ENCODE measurements at regions not wholly inside any gene's neighbourhood (a gene's known extent, or its start where the extent isn't known, plus 50 kb on each side); places are given as distances from the start of the nearest gene placed in this dataset.
"Not testable (repeated sequence)": the region's sequence is repeated elsewhere in the genome, so short reads cannot be mapped to it uniquely, and the experiment has no call there.

GRCh38 chr13:31595563-31595962 lies 143.8 kb upstream of the RXFP2 start:
- Histone ChIP-seq H3K36me3 (no peaks in the 10 kb centered on the region), H3K4me1 (no peaks in the 10 kb centered on the region), H3K27ac (no peak overlapping the region), H3K9me3 (no peaks in the 10 kb centered on the region), H3K4me3 (no peak overlapping the region), H3K27me3 (no peaks in the 10 kb centered on the region)
- TF ChIP-seq CTCF (IDR thresholded peaks at IDR 0.05 in 4 of 5, conservative IDR thresholded peaks at IDR 0.05 in 1 of 5): no peak
- TF ChIP-seq POLR2A (IDR thresholded peaks at IDR 0.05): no peak
- no peak for ATAC-seq
- intact Hi-C loops (cut with DNase I; ENCODE audit: low total_unique reads) (no loop called here), in situ Hi-C loops (cut with MboI; ENCODE audit: low sequenced_read_pairs in 4 of 4) (no loop called here)
- DNase-seq: no peak

- Histone ChIP-seq H3K4me1 (no peaks in the 10 kb centered on the region), H3K27ac (no peak overlapping the region), H3K36me3 (no peaks in the 10 kb centered on the region), H3K27me3 (no peaks in the 10 kb centered on the region), H3K4me3 (no peak overlapping the region), H3K9me3 (no peaks in the 10 kb centered on the region)
- no peak for DNase-seq
- in situ Hi-C loops (cut with MboI; ENCODE audit: low sequenced_read_pairs in 4 of 4) (no loop called here), intact Hi-C loops (cut with DNase I; ENCODE audit: low total_unique reads) (no loop called here)
- TF ChIP-seq POLR2A (IDR thresholded peaks at IDR 0.05) (no peak), CTCF (IDR thresholded peaks at IDR 0.05 in 4 of 5, conservative IDR thresholded peaks at IDR 0.05 in 1 of 5) (no peak)
- no peak for ATAC-seq
Observed at GRCh38 chr13:31598990-31599389, 140.3 kb upstream of the RXFP2 start.

- Histone ChIP-seq H3K27me3 (no peaks in the 10 kb centered on the region), H3K9me3 (no peaks in the 10 kb centered on the region), H3K27ac (no peak overlapping the region), H3K36me3 (no peaks in the 10 kb centered on the region), H3K4me3 (no peak overlapping the region), H3K4me1 (no peaks in the 10 kb centered on the region)
- no peak for ATAC-seq
- in situ Hi-C loops (cut with MboI; ENCODE audit: low sequenced_read_pairs in 4 of 4) (no loop called here), intact Hi-C loops (cut with DNase I; ENCODE audit: low total_unique reads) (no loop called here)
- no peak for TF ChIP-seq POLR2A (IDR thresholded peaks at IDR 0.05)
- TF ChIP-seq CTCF (IDR thresholded peaks at IDR 0.05 in 4 of 5, conservative IDR thresholded peaks at IDR 0.05 in 1 of 5): no peak
- DNase-seq: no peak
Observed at GRCh38 chr13:31605076-31605860, 134.1 kb upstream of the RXFP2 start.

- H3K4me3 ChIP-seq; H3K27me3 ChIP-seq; H3K36me3 ChIP-seq; H3K9me3 ChIP-seq; intact Hi-C loops (cut with DNase I; ENCODE audit: low total_unique reads); H3K27ac ChIP-seq; DNase-seq; H3K4me1 ChIP-seq; ATAC-seq; in situ Hi-C loops (cut with MboI; ENCODE audit: low sequenced_read_pairs in 4 of 4): not testable (repeated sequence)
Observed at GRCh38 chr13:31607531-31607930, 131.8 kb upstream of the RXFP2 start.

GRCh38 chr13:31608780-31609179 lies 130.5 kb upstream of the RXFP2 start:
- H3K4me3 ChIP-seq; H3K4me1 ChIP-seq; in situ Hi-C loops (cut with MboI; ENCODE audit: low sequenced_read_pairs in 4 of 4); DNase-seq; intact Hi-C loops (cut with DNase I; ENCODE audit: low total_unique reads); H3K27ac ChIP-seq; H3K27me3 ChIP-seq; ATAC-seq; H3K9me3 ChIP-seq; H3K36me3 ChIP-seq: not testable (repeated sequence)
